Colonic mucosa (tissue), 4 donors: ENCODE measurements at regions not wholly inside any gene's neighbourhood (a gene's known extent, or its start where the extent isn't known, plus 50 kb on each side); places are given as distances from the start of the nearest gene placed in this dataset.
"Not testable (repeated sequence)": the region's sequence is repeated elsewhere in the genome, so short reads cannot be mapped to it uniquely, and the experiment has no call there.

Experiments used
- DNase-seq: peaks from one replicate; pipeline ENCODE4 v3.0.0-alpha.2; 2020
- H3K27ac ChIP-seq: fragments of 200-600 bp; one replicate; pipeline ENCODE4 v1.8.0; 2021
- H3K27me3 ChIP-seq: fragments of 200-600 bp; one replicate; pipeline ENCODE4 v1.8.0; 2021
- H3K36me3 ChIP-seq: fragments of 200-600 bp; one replicate; pipeline ENCODE4 v1.8.0; 2021
- H3K4me1 ChIP-seq: fragments of 200-600 bp; one replicate; pipeline ENCODE4 v1.8.0; 2021; ENCODE audit warnings: mild to moderate bottlenecking
- H3K4me3 ChIP-seq: fragments of 200-600 bp; one replicate; pipeline ENCODE4 v1.8.0; 2021
- H3K9ac ChIP-seq, 2 donors: one replicate each; pipeline ENCODE4 v1.7.0; 2013; ENCODE audit warnings: control low read depth in 2 of 2, low read depth in 2 of 2, low read length in 2 of 2
- H3K9me3 ChIP-seq: fragments of 200-600 bp; one replicate; pipeline ENCODE4 v1.8.0; 2021
- intact Hi-C: fragments of 100-400 bp; cut with DNase I; formaldehyde crosslinking; loops from one replicate; pipeline ENCODE4 v1.14.1; 2022
- TF ChIP-seq, protein P1 (sequence below): fragments of 200-600 bp; IDR thresholded peaks from one replicate; pipeline ENCODE4 v1.8.0; 2022; ENCODE audit warnings: antibody characterized with exemption, mild to moderate bottlenecking
- donor health status: healthy.
- donor health status: DM: no; HTN: no; CAD: no.
- donor health status: DM: no; HTN: no; CAD: no.

DNA sequence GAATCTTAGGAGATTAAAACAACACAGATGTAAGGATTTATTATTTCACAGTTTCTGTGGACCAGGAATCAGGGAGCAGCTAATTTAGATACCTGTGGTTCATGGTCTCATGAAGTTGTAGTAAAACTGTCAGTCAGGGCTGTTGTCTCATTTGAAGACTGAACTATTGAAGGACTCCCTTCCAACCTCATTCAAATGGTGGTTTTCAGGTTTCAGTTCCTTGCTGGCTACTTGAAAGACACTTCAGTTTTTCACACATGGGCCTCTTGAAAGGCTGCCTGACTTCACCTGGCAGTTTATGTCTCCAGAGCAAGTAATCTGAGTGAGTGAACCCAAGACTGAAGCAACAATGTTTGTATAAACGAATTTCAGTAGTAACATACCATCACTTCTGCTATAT, 915.9 kb downstream of the PLA2G4A start:
- TF ChIP-seq, protein P1, sequence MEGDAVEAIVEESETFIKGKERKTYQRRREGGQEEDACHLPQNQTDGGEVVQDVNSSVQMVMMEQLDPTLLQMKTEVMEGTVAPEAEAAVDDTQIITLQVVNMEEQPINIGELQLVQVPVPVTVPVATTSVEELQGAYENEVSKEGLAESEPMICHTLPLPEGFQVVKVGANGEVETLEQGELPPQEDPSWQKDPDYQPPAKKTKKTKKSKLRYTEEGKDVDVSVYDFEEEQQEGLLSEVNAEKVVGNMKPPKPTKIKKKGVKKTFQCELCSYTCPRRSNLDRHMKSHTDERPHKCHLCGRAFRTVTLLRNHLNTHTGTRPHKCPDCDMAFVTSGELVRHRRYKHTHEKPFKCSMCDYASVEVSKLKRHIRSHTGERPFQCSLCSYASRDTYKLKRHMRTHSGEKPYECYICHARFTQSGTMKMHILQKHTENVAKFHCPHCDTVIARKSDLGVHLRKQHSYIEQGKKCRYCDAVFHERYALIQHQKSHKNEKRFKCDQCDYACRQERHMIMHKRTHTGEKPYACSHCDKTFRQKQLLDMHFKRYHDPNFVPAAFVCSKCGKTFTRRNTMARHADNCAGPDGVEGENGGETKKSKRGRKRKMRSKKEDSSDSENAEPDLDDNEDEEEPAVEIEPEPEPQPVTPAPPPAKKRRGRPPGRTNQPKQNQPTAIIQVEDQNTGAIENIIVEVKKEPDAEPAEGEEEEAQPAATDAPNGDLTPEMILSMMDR = no peak
- no peak for DNase-seq
- intact Hi-C loops = no loop called here
- no peaks in the 10 kb centered on the region for H3K27me3 ChIP-seq
- no peak overlapping the region for H3K4me3 ChIP-seq
- H3K36me3 ChIP-seq = no peaks in the 10 kb centered on the region
- H3K9me3 ChIP-seq = no peaks in the 10 kb centered on the region
- H3K9ac ChIP-seq = no peak overlapping the region
- no peaks in the 10 kb centered on the region for H3K4me1 ChIP-seq
- H3K27ac ChIP-seq = no peak overlapping the region

DNA sequence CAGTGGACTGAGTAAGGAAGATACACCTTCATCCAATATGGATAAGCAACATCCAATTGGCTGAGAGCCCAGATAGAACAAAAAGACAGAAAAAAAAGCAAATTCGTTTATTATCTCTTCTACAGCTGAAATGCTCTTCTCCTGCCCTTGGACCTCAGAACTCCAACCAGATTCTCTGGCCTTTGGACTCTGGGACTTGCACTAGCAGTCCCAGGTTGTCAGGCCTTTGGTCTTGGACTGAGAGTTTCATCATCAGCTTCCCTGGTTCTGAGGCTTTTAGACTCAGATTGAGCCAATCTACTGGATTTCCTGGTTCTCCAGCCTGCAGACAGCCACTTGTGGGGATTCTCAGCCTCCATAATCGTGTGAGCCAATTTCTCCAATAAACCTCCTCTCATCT, 926.8 kb downstream of the PLA2G4A start:
- H3K4me1 ChIP-seq = no peaks in the 10 kb centered on the region
- H3K36me3 ChIP-seq = no peaks in the 10 kb centered on the region
- no peak overlapping the region for H3K4me3 ChIP-seq
- DNase-seq = no peak
- intact Hi-C loops = no loop called here
- H3K27me3 ChIP-seq = no peaks in the 10 kb centered on the region
- TF ChIP-seq, protein P1 = no peak
- H3K9me3 ChIP-seq = no peaks in the 10 kb centered on the region
- no peak overlapping the region for H3K9ac ChIP-seq
- H3K27ac ChIP-seq = no peak overlapping the region

DNA sequence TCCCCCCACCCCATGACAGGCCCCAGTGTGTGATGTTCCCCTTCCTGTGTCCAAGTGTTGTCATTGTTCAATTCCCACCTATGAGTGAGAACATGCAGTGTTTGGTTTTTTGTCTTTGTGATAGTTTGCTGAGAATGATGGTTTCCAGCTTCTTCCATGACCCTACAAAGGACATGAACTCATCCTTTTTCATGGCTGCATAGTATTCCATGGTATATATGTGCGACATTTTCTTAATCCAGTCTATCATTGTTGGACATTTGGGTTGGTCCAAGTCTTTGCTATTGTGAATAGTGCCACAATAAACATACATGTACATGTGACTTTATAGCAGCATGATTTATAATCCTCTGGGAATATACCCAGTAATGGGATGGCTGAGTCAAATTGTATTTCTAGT, 927.9 kb downstream of the PLA2G4A start:
- DNase-seq, H3K4me1 ChIP-seq, H3K27me3 ChIP-seq, H3K9ac ChIP-seq, intact Hi-C loops, H3K9me3 ChIP-seq, H3K27ac ChIP-seq, H3K4me3 ChIP-seq, H3K36me3 ChIP-seq: not testable (repeated sequence)

DNA sequence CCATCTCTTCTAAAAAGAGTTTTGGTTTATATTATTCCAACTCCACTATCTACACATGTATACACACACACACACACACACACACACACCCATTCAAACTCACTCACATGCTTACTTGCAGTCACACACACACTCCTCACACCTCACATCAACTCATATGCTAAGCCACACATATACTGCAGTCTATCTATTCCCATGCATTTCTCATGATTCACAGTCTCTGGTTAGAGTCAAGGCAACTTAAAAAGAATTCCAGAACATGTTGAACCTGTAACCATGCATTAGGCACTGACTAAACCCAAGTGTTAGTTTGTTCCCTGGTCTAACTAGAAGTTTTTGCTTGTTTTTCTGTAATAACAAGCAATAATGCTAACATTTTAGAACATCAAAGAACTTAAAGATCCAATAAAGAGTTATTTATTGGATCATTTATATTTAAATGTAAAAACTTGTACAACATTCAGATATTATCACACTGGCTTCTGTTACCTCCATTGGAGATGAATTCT, 931.1 kb downstream of the PLA2G4A start:
- Histone ChIP-seq H3K27ac (no peak overlapping the region), H3K27me3 (no peaks in the 10 kb centered on the region), H3K4me3 (no peak overlapping the region), H3K9ac (no peak overlapping the region), H3K9me3 (no peaks in the 10 kb centered on the region), H3K36me3 (no peaks in the 10 kb centered on the region), H3K4me1 (no peaks in the 10 kb centered on the region)
- TF ChIP-seq, protein P1 = no peak
- DNase-seq = no peak
- intact Hi-C loops = no loop called here

DNA sequence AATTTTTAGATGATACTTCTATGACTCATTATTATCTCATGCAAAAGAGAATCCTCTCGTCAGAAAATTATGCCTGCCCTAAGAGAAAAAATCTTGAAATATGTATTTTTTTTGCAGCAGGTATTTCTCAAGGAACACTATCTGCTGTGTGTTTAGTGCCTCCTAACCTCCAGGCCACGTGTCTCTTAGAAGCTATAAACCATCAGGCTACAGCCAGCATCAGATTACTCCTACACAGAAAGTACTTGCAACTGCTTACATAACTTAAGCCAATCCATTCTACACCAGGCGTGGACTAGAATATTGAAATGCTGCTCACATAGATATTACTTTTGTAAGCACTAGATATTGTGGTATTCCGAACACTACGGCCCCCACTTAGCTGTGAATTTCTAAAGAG, 933.4 kb downstream of the PLA2G4A start:
- intact Hi-C loops = no loop called here
- H3K9me3 ChIP-seq = no peaks in the 10 kb centered on the region
- H3K9ac ChIP-seq = no peak overlapping the region
- H3K4me3 ChIP-seq = no peak overlapping the region
- TF ChIP-seq, protein P1 = no peak
- H3K27me3 ChIP-seq = no peaks in the 10 kb centered on the region
- DNase-seq = no peak
- H3K4me1 ChIP-seq = no peaks in the 10 kb centered on the region
- no peak overlapping the region for H3K27ac ChIP-seq
- H3K36me3 ChIP-seq = no peaks in the 10 kb centered on the region

DNA sequence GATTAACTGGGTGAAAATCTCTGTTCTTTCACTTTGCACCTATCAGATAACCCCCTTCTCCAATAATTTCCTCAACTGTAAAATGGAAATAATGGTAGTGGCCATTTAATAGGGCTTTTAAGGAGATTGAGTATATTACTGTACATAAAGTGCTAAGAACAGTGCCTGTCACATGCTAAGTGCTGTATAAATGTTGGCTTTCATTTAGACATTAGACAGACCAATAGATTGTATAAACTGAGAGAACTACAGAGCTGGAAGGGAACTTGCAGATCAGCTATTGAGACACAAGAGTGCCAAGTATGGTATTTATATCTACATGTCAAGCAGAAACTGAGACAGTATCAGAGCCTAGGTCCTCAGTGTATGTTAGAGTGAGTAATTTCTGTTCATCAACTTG, 934.7 kb downstream of the PLA2G4A start:
- Histone ChIP-seq H3K4me1 (no peaks in the 10 kb centered on the region), H3K27ac (no peak overlapping the region)
- TF ChIP-seq, protein P1 = no peak

More for the DNA sequence above, 934.7 kb downstream of the PLA2G4A start:
- intact Hi-C loops = no loop called here
- H3K36me3 ChIP-seq = no peaks in the 10 kb centered on the region
- H3K9ac ChIP-seq = no peak overlapping the region
- H3K9me3 ChIP-seq = no peaks in the 10 kb centered on the region
- no peak overlapping the region for H3K4me3 ChIP-seq
- no peaks in the 10 kb centered on the region for H3K27me3 ChIP-seq
- DNase-seq = no peak
